ENCODE measurements at regions not wholly inside any gene's neighbourhood (a gene's known extent, or its start where the extent isn't known, plus 50 kb on each side); places are given as distances from the start of the nearest gene placed in this dataset.

DNA sequence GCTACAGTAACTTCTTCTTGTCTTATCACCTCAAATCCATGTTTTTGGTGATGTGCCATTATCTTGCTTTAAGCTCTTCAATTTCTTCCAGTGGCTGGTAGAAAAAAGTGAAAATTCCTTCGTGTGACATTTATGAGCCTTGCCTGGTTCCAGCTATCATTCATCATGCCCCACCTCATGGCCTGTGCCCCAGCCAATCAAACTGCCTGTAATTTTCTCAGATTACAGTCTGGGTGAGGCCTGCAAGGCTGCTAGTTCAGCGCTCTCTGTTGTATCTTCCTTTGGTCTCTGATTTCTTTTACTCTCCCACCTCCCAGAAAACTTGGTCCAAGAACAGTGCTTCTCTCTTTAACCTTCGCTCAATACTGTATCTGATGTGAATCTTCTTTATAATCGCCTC is 249.3 kb upstream of the ZNF717 start:
- H3K4me1 ChIP-seq (ENCODE audit: low read length) = no peaks in the 10 kb centered on the region
- no peaks in the 10 kb centered on the region for H4K20me1 ChIP-seq (ENCODE audit: insufficient read depth, low read depth, low read length)
- H3K27me3 ChIP-seq (ENCODE audit: low read length) = 0 out of 2 replicates have a peak, but pooled peaks cover 2% of the 10 kb centered on the region
- H3K9me3 ChIP-seq (ENCODE audit: low read length) = no peaks in the 10 kb centered on the region
- no peak overlapping the region for H3K27ac ChIP-seq (ENCODE audit: low read length)
- no peaks in the 10 kb centered on the region for H3K79me2 ChIP-seq (ENCODE audit: low read length)
- H3K36me3 ChIP-seq (ENCODE audit: insufficient read depth, low read length) = no peaks in the 10 kb centered on the region
- no peak overlapping the region for H3K9ac ChIP-seq (ENCODE audit: low read length)
- H3K4me2 ChIP-seq (ENCODE audit: low read depth, low read length, poor library complexity, severe bottlenecking) = no peak overlapping the region
- no peaks in the 10 kb centered on the region for H3K9me2 ChIP-seq (replicated peaks; ENCODE audit: insufficient read depth, low read length)
- H3K4me3 ChIP-seq (ENCODE audit: low read length) = no peak overlapping the region
- no peak for DNase-seq
- no peak overlapping the region for H2AFZ ChIP-seq (ENCODE audit: low read length)

DNA sequence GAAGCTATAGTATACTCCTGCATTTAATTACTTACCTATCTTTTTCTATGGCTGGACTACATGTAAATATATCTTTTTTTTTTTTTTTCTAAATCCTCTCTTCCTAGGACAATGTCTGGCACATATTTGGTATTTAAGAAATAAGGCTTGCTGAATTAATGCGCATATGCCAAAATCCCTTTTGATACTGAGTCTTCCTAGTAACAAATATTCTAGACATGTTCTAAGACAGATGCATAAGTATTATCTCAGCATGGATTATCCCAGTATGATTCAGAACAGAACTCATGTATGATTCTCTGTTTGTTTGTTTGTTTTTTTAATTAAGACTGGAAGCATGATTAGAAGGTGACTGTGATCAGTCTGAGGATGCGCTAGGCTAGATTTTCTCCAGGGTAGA is 249.8 kb upstream of the ZNF717 start:
- Histone ChIP-seq H3K9ac (ENCODE audit: low read length) (no peak overlapping the region), H3K9me2 (replicated peaks; ENCODE audit: insufficient read depth, low read length) (no peaks in the 10 kb centered on the region), H3K79me2 (ENCODE audit: low read length) (no peaks in the 10 kb centered on the region), H3K4me1 (ENCODE audit: low read length) (no peaks in the 10 kb centered on the region), H2AFZ (ENCODE audit: low read length) (no peak overlapping the region), H3K4me2 (ENCODE audit: low read depth, low read length, poor library complexity, severe bottlenecking) (no peak overlapping the region), H3K9me3 (ENCODE audit: low read length) (no peaks in the 10 kb centered on the region), H3K36me3 (ENCODE audit: insufficient read depth, low read length) (no peaks in the 10 kb centered on the region), H3K4me3 (ENCODE audit: low read length) (no peak overlapping the region), H3K27ac (ENCODE audit: low read length) (no peak overlapping the region), H3K27me3 (ENCODE audit: low read length) (0 out of 2 replicates have a peak, but pooled peaks cover 2% of the 10 kb centered on the region), H4K20me1 (ENCODE audit: insufficient read depth, low read depth, low read length) (no peaks in the 10 kb centered on the region)
- DNase-seq = no peak

DNA sequence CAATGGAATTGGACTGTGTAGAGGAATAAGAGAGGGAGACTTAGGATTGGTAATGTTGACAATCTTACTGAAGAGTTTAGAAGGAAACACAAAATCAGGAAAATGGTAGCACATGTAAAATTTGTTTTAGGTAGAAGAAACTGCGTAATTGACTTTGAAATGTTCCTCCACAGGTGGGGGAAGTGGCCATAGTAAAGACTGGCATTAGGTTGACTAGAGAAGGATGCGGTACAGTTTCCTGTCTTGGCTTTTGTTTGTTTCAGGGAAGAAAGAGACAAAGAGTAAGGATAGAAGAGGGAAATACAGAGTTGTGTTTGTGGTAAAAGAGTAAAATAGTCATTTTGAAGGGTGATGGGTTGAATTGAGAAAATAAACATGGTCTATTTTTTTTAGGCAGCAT is 253.6 kb upstream of the ZNF717 start:
- no peak overlapping the region for H3K9ac ChIP-seq (ENCODE audit: low read length)
- no peak overlapping the region for H3K4me2 ChIP-seq (ENCODE audit: low read depth, low read length, poor library complexity, severe bottlenecking)
- no peaks in the 10 kb centered on the region for H4K20me1 ChIP-seq (ENCODE audit: insufficient read depth, low read depth, low read length)
- no peaks in the 10 kb centered on the region for H3K9me3 ChIP-seq (ENCODE audit: low read length)
- no peaks in the 10 kb centered on the region for H3K79me2 ChIP-seq (ENCODE audit: low read length)
- no peak overlapping the region for H2AFZ ChIP-seq (ENCODE audit: low read length)
- no peak overlapping the region for H3K27ac ChIP-seq (ENCODE audit: low read length)
- no peak for DNase-seq
- H3K4me3 ChIP-seq (ENCODE audit: low read length) = no peak overlapping the region
- 0 out of 2 replicates have a peak, but pooled peaks cover 2% of the 10 kb centered on the region for H3K27me3 ChIP-seq (ENCODE audit: low read length)
- no peaks in the 10 kb centered on the region for H3K36me3 ChIP-seq (ENCODE audit: insufficient read depth, low read length)
- no peaks in the 10 kb centered on the region for H3K9me2 ChIP-seq (replicated peaks; ENCODE audit: insufficient read depth, low read length)
- no peaks in the 10 kb centered on the region for H3K4me1 ChIP-seq (ENCODE audit: low read length)

DNA sequence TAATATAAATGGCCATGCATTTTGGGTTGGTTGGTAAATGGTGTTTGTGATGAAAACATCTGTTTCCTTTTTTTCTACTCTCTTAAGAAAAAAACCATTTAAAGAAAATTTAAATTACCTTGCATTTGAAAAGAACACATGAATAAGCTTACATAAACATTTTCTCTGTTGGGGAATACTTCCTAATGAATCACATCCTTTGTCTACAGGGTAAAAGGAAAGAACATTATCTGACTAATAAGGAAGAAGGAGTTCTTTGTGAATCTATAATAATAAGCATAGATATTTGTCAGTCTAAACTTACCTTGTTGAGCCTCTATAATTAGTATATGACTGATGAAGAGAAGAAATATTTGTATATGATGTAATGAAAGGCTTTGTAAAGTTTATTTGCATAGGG is 254.1 kb upstream of the ZNF717 start:
- no peaks in the 10 kb centered on the region for H3K9me3 ChIP-seq (ENCODE audit: low read length)
- no peak overlapping the region for H3K4me3 ChIP-seq (ENCODE audit: low read length)
- H3K4me1 ChIP-seq (ENCODE audit: low read length) = no peaks in the 10 kb centered on the region
- no peak for DNase-seq
- H3K79me2 ChIP-seq (ENCODE audit: low read length) = no peaks in the 10 kb centered on the region
- H3K27ac ChIP-seq (ENCODE audit: low read length) = no peak overlapping the region
- H3K36me3 ChIP-seq (ENCODE audit: insufficient read depth, low read length) = no peaks in the 10 kb centered on the region
- H3K27me3 ChIP-seq (ENCODE audit: low read length) = 0 out of 2 replicates have a peak, but pooled peaks cover 2% of the 10 kb centered on the region
- no peak overlapping the region for H3K4me2 ChIP-seq (ENCODE audit: low read depth, low read length, poor library complexity, severe bottlenecking)
- H4K20me1 ChIP-seq (ENCODE audit: insufficient read depth, low read depth, low read length) = no peaks in the 10 kb centered on the region
- no peak overlapping the region for H3K9ac ChIP-seq (ENCODE audit: low read length)
- no peak overlapping the region for H2AFZ ChIP-seq (ENCODE audit: low read length)
- no peaks in the 10 kb centered on the region for H3K9me2 ChIP-seq (replicated peaks; ENCODE audit: insufficient read depth, low read length)

DNA sequence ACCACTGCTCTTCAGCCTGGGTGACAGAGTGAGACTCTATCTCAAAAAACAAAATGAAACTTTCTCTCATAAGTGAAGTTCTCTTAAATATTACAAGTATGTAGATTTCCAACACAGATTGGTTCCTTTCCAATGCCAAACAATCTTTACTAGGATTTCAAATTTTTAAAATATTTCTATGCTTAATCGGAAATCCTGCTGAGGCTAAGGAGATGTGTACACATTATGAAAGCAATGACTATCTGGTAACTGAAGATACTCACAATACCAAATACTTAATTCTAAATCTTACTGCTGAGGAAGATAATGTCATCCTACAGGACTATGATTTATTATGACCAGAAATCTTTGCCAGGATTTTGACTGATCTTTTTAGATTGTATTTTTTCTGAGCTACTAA is 255.6 kb upstream of the ZNF717 start:
- no peaks in the 10 kb centered on the region for H3K36me3 ChIP-seq (ENCODE audit: insufficient read depth, low read length)
- H4K20me1 ChIP-seq (ENCODE audit: insufficient read depth, low read depth, low read length) = no peaks in the 10 kb centered on the region
- H3K4me3 ChIP-seq (ENCODE audit: low read length) = no peak overlapping the region
- H3K4me1 ChIP-seq (ENCODE audit: low read length) = no peaks in the 10 kb centered on the region
- H3K79me2 ChIP-seq (ENCODE audit: low read length) = no peaks in the 10 kb centered on the region
- no peak overlapping the region for H2AFZ ChIP-seq (ENCODE audit: low read length)
- no peak overlapping the region for H3K9ac ChIP-seq (ENCODE audit: low read length)
- H3K4me2 ChIP-seq (ENCODE audit: low read depth, low read length, poor library complexity, severe bottlenecking) = no peak overlapping the region
- no peak overlapping the region for H3K27ac ChIP-seq (ENCODE audit: low read length)
- H3K27me3 ChIP-seq (ENCODE audit: low read length) = 0 out of 2 replicates have a peak, but pooled peaks cover 2% of the 10 kb centered on the region
- DNase-seq = no peak
- no peaks in the 10 kb centered on the region for H3K9me2 ChIP-seq (replicated peaks; ENCODE audit: insufficient read depth, low read length)
- no peaks in the 10 kb centered on the region for H3K9me3 ChIP-seq (ENCODE audit: low read length)

DNA sequence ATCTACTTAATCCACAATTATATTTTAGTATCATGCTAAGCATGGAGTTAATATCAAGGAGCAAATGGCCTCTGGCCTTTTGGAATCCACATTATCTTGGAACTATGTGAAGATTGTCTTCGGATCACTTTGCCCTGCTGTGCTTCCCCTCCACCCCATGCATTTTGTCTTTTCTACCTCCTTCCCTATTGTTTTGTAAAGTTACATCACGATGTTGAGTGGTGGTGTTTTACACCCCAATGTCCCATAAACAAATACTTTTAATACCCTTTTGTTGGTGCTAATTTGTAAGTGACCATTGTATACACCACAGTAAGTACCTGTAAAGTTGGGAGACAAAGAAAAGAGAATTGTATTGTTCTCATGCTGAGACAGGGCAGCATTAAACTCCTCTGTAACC is 258.4 kb upstream of the ZNF717 start:
- no peak overlapping the region for H2AFZ ChIP-seq (ENCODE audit: low read length)
- H3K36me3 ChIP-seq (ENCODE audit: insufficient read depth, low read length) = no peaks in the 10 kb centered on the region
- no peak overlapping the region for H3K27ac ChIP-seq (ENCODE audit: low read length)
- H3K9me2 ChIP-seq (replicated peaks; ENCODE audit: insufficient read depth, low read length) = no peaks in the 10 kb centered on the region
- no peaks in the 10 kb centered on the region for H3K79me2 ChIP-seq (ENCODE audit: low read length)
- DNase-seq = no peak
- no peak overlapping the region for H3K4me2 ChIP-seq (ENCODE audit: low read depth, low read length, poor library complexity, severe bottlenecking)
- no peaks in the 10 kb centered on the region for H3K9me3 ChIP-seq (ENCODE audit: low read length)
- 0 out of 2 replicates have a peak, but pooled peaks cover 2% of the 10 kb centered on the region for H3K27me3 ChIP-seq (ENCODE audit: low read length)
- H4K20me1 ChIP-seq (ENCODE audit: insufficient read depth, low read depth, low read length) = no peaks in the 10 kb centered on the region
- H3K4me1 ChIP-seq (ENCODE audit: low read length) = no peaks in the 10 kb centered on the region
- H3K9ac ChIP-seq (ENCODE audit: low read length) = no peak overlapping the region
- H3K4me3 ChIP-seq (ENCODE audit: low read length) = no peak overlapping the region

DNA sequence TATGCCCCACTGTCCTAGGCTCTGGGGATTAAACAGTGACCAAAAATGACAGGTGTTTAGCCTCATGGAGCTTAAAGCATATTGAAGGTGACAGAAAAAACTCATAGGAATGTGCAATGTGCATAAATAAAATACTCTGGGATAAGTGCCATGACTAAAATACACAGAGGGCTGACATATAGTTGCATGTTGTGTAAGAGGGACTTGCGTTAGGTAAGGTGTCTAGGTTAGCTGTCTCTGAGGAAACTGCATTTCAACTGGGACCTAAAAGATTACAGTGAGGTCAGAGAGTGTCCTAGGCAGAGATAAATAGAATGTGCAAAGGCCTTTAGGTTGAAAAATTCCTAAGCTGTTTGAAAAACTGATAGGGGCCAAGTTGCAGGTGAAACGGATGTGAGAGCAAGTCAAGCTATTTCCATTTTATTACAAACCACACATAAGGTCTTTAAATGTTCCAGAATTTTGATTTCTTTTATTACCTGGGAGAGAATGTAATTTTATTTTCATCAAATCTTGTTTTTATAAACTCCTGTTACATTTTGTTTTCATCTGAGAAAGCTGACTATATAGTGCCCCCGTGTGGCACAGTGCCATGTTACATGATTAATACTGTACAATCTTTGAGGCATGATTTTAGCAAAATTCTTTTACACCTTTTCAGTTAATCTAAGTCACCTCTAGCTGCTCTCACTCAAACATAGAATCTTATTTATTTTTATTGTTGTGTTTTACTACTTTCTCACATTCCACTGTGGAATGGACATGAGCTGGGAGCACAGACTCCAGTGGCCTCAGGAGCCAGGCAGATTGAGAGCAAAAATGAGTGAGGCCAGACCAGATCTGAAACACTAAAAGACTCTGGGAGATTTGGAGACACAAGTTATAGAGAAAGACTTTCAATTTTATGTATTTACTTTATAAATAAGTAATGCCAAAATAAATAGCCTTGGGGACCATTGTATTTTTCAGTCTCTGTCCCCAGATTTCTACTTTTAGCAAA is 259.6 kb upstream of the ZNF717 start:
- no peaks in the 10 kb centered on the region for H3K4me1 ChIP-seq (ENCODE audit: low read length)
- H3K9me2 ChIP-seq (replicated peaks; ENCODE audit: insufficient read depth, low read length) = no peaks in the 10 kb centered on the region
- H3K36me3 ChIP-seq (ENCODE audit: insufficient read depth, low read length) = no peaks in the 10 kb centered on the region
- no peak overlapping the region for H3K4me2 ChIP-seq (ENCODE audit: low read depth, low read length, poor library complexity, severe bottlenecking)
- H2AFZ ChIP-seq (ENCODE audit: low read length) = no peak overlapping the region
- H3K9ac ChIP-seq (ENCODE audit: low read length) = no peak overlapping the region
- DNase-seq = peak; percentile 77
- no peaks in the 10 kb centered on the region for H4K20me1 ChIP-seq (ENCODE audit: insufficient read depth, low read depth, low read length)
- H3K27ac ChIP-seq (ENCODE audit: low read length) = no peak overlapping the region
- H3K27me3 ChIP-seq (ENCODE audit: low read length) = no peaks in the 10 kb centered on the region
- H3K9me3 ChIP-seq (ENCODE audit: low read length) = no peaks in the 10 kb centered on the region
- H3K4me3 ChIP-seq (ENCODE audit: low read length) = no peak overlapping the region
- H3K79me2 ChIP-seq (ENCODE audit: low read length) = no peaks in the 10 kb centered on the region

DNA sequence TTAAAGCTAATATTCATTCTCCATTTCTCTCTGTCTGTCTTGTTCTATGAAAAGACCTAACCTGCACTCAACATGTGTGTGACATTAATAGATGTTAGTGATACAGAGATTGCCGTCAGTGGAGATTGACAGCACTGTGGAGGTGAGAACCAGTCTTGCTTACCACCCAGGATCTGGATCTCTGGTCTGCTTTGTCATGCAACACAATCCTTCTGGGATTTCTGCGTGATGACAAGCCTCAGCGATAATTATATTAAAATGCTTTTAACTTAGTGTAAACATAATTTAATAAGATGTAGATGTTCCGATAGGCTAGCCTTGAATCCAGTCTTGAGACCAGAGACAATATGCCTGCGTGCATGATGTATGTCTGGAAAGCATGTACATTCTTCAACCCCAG is 262.0 kb upstream of the ZNF717 start:
- no peaks in the 10 kb centered on the region for H3K27me3 ChIP-seq (ENCODE audit: low read length)
- no peaks in the 10 kb centered on the region for H3K9me3 ChIP-seq (ENCODE audit: low read length)
- no peaks in the 10 kb centered on the region for H3K9me2 ChIP-seq (replicated peaks; ENCODE audit: insufficient read depth, low read length)
- no peak overlapping the region for H3K4me3 ChIP-seq (ENCODE audit: low read length)
- no peak for DNase-seq
- H3K27ac ChIP-seq (ENCODE audit: low read length) = no peak overlapping the region
- no peaks in the 10 kb centered on the region for H4K20me1 ChIP-seq (ENCODE audit: insufficient read depth, low read depth, low read length)
- no peaks in the 10 kb centered on the region for H3K79me2 ChIP-seq (ENCODE audit: low read length)
- H3K36me3 ChIP-seq (ENCODE audit: insufficient read depth, low read length) = no peaks in the 10 kb centered on the region
- H2AFZ ChIP-seq (ENCODE audit: low read length) = no peak overlapping the region
- H3K4me1 ChIP-seq (ENCODE audit: low read length) = no peaks in the 10 kb centered on the region
- H3K4me2 ChIP-seq (ENCODE audit: low read depth, low read length, poor library complexity, severe bottlenecking) = no peak overlapping the region
- no peak overlapping the region for H3K9ac ChIP-seq (ENCODE audit: low read length)
